SKM-1 (cell line): ENCODE measurements at regions not wholly inside any gene's neighbourhood (a gene's known extent, or its start where the extent isn't known, plus 50 kb on each side); places are given as distances from the start of the nearest gene placed in this dataset.

Experiments
- DNase-seq: peaks from one replicate; lab custom pipeline; 2025; ENCODE audit not compliant: unreplicated experiment; lab: John Stamatoyannopoulos, UW

DNA sequence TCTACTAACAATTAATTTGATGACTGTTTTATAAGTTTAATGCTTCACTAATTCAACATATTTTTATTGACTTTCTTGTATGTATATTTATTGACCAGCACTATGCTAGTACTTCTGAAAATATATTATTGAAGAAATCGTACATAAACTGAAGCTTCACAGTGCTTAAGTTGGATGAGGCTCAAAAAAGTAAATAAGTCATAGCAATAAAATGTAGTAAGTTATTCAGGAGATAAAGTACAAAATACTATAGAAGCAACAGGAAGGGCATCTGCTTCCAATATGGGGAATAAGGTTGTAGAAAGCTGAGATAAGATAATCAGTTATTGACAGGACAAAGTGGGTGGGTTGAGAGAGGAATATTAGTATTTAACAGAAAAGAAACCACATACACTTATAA, 944.9 kb upstream of the MIR17HG start:
- DNase-seq, result no peak

DNA sequence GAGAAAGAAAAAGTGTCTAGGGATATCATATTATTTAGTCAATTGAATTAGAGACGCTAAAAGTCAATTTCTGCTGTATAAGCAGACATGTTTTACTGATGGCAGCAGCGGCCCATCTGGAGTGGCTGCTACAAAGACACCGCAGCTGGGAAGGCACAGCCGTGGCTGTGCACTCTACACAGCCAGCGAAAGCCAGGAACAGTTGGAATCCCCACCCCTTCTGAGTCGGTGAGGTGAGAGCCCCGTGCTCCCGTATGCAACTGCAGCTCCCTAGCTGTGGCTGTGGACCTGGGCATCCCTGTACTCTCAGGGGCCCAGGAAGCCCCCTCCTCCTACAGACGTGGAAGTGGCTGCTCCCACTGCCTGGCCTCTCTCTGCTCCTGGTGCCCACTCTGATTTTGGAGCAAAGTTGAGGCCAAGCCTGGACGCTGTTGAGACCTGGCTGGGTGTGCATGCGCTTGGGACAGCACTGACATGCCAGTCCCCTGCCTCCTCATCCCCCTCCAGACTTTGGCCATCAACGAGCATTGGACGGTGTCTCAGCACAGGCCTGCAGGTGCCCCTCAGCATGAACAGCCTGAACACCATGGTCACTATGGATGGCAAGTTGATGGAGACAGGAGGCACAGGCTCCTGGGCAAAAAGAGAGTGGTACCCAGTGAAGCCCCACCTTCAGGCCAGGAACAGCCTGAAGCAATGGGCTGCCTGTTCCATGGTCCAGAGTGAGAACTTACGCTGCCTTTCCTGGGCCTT, 944.0 kb upstream of the MIR17HG start:
- no peak for DNase-seq

DNA sequence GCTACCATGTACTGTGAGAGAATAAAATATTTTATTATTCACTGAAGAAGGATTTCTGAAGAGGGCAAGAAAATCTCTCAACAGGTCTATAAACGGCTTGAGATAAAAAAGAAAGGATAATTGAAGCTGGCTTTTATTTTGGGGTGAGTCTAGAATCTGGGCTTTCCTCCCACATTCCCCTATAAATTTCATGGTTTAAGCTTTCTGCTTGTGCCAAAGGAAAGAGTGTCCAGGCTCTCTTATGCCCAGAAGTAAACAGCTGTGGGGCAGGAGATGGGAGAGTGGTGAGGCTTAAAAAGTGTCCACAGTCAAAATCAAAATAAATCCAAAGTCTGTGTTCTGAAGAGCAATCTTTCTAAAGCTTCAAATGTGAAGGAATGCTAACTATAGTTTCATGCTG, 942.2 kb upstream of the MIR17HG start:
- no peak for DNase-seq

DNA sequence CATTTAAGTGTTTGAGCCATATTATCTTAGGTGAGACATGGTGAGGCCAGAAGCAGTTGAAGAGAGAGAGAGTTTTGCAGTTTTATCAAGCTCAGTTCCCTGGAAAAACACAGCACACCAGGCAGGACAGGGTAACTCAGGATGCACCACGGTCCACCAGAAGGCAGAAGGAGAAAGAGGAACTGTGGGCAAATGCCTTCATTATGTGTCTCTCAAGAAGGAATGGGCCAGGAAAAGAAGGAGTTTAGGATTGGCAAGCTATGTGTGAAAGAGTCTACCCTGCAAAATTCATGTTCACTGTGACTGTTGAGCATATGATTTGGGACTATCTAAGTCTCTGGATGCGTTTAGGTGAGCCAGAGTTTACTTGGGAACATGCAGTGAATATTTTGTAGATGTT, 934.5 kb upstream of the MIR17HG start:
- no peak for DNase-seq

DNA sequence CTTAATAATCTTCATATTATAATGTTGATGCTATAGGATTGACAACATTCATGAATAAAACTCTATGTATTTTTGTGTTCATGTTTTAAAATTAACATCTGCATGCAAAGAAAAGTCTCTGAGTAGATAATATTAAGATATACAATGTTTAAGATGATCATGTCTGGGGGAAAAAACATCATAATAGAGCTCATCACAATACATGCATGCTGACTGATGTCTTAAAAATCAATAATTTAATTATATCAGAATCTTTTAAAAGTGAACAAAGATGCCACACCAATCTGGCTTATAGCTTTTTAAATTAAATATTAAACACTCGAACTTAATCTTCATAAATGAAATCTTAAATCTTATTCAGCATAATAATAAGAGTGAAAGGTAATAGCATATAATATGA, 933.9 kb upstream of the MIR17HG start:
- no peak for DNase-seq

DNA sequence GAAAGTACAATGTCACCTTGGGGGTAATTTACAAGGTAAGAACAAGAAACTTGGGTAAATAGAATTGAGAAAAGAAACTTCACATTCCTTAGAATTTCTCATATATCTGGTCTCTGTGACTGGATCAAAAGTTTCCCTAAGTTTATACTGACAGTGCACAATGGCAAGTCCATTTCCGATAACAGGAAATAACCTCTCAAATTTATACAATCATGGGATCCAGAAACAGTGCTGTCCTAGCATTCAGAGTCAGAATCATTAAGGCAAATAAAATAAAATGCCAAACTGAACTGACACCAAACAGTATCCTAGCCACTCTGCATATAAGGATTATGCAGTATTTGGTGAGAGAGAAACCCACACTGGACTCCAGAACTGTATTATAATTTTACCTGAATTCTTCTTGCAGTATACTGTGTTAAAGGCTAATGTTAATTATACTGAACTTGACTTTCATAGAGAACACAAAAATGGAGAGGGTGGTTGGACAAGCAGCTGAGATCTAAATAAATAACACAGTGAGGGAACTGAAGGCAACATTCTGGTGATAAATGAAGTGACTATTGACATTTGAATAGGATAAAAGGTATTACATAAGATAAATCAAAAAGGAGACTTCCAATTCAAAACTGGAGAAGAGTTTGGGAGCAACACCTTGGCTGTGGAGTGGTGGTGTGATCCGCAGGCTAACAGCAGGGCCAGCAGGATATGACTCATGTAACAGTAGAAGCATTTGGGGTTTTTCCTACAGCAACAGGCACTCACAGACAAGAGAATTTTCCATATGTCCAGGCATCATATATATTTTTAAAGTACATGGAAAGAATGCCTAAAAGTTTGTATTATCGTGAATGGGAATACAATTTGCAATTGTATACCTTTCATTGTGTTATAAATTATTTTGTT, 932.5 kb upstream of the MIR17HG start:
- no peak for DNase-seq

DNA sequence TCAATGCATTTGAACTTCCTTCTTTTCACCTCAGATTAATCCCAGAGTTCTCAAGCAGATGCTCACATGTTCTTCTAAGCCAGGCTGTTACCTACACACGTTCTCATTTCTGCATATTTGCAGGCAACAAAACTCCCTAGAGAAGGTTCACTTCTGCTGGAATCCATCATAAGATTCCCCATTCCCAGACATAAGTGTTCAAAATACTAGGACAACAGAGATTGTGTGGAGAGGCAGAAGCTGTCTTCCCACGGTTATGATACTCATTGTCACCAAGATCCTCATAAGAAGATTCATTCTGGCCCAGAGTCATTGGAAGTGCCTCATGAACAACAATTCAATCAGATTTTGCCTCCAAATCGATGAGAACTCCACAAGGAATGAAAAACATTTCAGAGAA, 931.6 kb upstream of the MIR17HG start:
- DNase-seq, result no peak

DNA sequence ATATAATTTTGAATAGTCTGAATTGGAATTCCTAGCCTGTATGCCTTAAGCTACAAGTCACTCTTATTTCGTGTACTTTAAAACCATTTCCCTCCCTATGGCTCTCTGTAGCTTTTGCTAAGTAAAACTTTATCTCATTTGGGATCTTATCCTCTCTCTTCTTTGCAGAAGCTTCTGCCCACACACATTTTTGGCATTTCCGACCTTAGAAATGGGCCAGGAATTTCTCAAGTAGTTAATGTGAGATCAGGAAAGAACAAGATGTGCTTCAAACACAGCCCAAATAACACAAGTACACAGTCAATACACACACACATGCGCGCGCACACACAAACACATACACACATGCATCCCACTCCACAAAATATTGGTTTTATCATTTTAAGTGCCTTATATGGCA, 931.0 kb upstream of the MIR17HG start:
- DNase-seq, result no peak

DNA sequence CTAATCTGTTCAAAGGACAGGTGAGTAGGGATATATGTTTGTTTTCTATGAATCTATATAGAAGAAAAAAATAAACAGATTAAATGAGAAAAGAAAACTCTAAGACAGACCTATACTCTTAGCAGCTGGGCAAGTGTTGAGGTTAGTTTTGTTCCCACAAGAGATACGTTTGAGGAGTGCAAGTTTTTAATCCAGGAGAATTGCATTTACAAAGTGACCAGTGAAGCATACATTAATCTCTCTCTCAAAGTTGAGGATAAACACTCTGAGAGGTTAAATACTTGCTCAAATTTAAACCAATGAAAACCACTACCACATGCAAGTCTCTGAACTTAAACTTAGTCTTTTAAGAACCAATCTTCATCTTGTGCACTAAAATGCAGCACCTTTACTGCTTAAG, 930.5 kb upstream of the MIR17HG start:
- DNase-seq, result no peak

DNA sequence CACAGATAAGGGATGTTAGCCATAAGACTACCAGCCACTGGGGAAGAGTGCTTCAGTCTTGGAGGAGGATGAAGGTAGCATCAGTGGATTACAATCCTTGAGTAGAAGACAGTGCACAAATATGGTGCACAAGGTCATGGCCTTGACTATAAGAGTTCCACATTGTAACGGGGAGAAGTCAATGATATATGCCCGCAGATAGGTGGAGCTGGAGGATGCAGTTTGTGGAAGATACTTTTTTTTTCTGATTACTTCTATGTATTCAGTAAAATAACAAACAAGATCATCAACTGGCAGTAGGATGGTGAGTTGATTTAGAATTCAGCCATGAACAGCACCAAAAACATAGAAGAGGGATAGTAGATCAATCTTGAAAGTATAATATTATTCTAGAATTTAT, 926.8 kb upstream of the MIR17HG start:
- no peak for DNase-seq

DNA sequence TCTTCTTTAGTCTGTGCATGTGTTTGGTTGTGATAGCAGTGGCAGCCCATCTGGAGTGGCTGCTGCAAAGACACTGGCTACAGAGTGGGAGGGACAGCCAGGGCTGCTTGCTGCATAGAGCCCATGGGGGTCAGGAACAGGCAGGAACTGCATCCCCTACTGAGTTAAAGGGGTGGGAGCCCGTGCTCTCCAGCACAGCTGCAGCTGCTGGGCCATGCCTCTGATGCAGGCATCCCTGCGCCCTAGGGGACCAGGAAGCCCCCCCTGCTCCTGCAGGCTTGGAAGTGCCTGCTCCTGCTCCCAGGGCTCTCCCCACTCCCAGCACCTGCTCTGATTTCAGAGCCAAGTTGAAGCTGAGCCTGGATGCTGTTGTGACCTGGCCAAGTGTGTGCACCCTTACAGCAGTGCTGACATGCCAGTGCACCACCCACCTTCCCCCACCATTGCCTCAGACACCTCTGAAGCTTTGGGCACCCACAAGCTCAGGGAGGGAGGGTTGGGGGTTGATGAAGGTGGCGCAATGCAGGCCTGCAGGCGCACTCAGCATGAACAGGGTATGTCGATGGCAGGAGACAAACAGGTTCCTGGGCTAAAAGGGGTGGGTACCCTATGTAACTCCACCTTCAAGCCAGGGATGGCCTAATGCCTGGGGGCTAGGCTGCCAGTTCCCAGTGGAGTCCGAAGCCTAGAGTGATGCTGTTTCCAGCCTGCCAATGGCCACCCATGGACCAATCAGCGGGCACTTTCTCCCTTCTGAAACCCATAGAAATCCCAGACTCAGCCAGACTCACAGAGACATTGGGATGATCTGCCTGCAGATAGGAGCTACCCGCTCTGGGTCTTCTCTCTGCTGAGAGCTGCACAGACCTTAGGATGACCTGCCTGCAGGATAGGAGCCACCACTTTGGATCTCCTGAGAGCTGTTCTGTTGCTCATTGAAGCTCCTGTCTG, 919.9 kb upstream of the MIR17HG start:
- no peak for DNase-seq

DNA sequence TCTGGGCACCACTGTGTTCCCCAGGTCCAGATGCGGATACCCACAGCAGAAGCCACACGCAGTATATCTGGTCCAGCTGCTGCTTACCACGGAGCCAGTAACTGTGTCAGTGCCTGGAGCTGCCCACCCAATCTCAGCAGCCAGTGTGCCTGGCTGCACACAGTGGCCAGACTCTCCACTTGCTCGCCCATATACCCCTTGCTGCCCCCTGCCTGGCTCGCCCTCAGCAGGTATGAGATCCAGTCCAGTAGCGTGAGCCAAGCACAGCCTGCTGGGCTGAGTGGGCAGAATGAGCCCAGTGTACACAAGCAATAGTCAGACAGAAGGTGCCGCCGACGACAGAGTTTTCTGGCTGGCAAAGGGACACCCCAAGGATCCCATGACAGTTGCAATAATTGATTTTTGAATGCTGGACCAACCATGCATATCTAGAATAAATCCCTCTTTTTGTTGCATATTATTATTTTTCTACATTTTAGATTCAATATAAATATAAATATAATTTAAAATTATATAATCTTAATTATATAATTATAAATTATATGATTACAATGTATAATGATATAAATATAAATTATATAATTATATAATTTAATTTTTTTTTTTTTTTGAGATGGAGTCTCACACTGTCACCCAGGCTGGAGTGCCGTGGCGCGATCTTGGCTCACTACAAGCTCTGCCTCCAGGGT, 918.8 kb upstream of the MIR17HG start:
- no peak for DNase-seq

DNA sequence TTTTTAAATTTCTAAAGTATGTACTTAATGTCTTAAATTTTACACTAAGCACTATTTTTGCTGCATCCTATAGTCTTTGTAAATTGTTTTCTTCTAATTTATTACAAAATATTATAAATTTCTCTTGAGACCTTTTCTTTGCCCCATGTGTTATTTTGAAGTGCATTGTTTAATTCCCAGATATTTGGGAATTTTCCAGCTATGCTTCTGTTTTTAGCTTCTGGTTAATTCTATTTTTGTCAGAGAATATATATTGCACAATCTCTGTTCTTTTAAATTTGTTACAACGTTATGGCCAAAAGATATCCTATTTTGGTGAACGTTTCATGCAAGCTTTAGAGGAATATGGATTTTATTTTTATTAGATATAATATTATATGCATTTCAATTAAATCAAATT, 917.4 kb upstream of the MIR17HG start:
- no peak for DNase-seq

DNA sequence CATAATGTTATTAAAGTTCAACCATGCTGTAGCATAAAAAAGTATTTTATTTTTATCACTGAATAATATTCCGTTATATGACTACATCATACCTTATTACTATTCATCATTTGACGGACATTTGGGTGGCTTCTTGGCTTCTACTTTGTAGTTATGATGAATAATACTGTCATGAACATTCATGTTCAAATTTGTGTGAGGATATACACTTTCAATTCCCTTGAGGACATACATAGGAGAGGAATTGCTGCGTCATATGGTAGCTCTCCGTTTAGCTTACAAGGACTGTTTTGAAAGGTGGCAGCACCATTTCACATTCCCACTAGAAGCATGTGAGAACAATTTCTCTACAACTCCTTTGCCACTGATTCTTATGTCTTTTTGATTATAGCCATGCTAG, 910.8 kb upstream of the MIR17HG start:
- no peak for DNase-seq

DNA sequence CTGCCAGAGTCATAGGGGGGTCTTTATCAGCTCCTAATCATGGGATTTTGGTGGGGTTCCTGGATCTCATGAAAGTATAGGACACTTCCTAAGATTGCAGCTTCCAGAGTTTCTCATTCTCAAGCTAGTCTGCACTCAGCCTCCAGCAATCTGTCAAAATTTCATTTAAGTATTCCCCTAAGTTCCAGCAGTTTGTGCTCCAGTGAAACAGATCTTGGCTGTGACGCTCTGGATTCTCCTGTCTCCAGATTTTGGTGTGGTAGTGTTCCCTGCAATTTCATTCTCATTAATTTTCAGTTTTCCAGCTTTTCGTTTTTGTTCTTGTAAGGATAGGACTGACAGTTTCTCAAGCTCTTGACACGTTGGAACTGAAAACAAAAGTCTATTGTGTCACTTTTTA, 908.9 kb upstream of the MIR17HG start:
- DNase-seq, result no peak

DNA sequence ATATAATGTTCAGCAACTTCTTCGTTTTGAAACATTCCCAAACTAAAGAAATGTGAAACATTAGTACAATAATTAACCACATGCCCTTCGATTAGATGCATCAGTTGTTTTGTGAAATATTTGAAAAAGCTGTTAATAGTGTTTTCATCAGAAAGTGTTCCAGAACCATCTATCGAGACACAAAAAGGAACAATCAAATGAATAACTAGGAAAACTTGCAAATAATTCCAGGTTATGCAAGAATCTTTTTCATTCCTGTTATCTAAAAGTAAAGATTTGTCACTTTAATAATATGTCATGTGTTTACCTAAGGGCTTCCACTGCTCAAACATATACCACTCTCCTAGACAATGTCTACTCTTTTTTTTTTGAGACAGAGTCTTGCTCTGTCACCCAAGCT, 904.2 kb upstream of the MIR17HG start:
- no peak for DNase-seq

DNA sequence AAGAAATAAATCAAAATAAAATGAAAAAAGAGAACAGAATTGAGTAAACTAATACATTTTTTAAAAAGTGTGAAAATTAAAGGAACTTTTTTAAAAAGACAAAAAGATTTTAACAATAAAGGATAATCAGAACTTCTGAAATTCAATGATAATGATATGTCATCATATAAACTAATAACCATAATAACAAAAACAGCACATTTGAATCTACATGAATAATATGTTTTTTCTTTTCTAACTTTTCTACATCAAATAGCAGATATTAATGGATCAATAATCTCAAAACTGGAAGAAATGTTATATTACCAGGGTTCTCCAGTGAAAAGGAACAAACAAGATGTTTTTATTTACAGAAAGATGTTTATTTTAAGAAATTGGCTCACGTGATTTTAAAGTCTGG, 903.3 kb upstream of the MIR17HG start:
- DNase-seq, result no peak

DNA sequence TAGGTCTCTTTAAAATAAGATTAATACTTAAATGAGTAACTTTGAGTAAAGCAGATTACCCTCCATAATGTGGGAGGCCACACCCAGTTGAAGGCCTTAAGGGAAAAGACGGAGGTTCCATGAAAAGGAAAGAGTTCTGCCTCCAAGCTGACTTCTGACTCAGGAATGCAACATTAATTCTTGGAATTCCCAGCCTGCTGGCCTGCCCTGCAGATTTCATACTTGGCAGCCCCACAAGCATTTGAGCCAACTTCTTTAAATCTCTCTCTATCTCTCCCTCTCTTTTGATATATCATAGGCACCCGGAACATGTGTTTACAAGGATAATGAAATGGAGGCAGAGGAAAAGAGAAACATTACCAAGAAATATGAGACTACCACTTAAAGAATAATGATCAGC, 902.3 kb upstream of the MIR17HG start:
- no peak for DNase-seq

DNA sequence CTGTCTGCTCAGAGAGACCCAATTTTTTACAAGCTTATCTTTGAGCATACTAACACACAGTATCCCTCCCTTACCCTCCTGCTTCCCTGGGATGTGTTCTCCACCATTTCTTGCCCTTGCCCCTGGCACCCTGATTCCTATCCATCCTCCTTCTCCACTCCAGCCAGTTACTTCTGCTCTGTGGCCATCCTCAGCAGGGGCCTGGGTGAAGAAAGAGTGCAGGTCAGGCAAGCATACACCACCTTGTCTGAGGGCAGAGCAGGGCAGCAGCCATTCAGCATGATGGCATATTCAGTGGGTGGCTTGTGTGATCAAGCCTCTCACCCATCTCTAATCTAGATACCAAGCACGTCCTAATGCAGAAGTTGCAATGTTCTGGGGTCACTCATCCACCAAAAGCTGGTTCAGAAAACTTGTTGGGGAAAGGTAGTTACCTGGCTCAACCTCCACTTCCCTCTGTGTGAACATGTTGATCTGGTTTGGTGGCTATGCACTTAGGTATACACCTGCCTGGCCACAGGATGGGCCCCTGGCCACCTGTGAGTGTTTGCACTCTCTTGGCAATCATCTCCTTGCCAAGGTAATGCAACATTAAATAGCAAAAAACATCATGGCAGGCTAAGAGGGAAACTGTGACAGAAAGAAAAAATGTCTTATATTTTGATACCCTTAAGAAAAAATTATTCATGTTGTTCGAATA, 900.3 kb upstream of the MIR17HG start:
- no peak for DNase-seq

DNA sequence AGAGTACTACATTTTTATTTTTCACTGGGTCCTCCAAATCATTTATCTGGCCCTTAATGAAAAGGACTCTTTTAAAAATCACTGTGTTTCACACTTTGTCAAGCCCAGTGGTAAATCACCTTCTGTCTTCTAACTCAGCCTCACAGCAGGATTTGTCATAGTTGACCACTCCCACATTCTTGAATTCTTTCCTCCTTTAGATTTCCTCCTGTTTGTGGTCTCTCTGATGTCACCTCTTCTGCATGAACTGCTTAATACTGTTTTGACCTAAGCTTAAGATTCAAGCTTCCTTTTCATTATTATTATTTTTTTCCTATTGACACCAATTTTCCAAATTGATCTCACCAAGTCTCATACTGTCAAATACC, 899.8 kb upstream of the MIR17HG start:
- no peak for DNase-seq
